ENCODE measurements at regions not wholly inside any gene's neighbourhood (a gene's known extent, or its start where the extent isn't known, plus 50 kb on each side); places are given as distances from the start of the nearest gene placed in this dataset.

DNA sequence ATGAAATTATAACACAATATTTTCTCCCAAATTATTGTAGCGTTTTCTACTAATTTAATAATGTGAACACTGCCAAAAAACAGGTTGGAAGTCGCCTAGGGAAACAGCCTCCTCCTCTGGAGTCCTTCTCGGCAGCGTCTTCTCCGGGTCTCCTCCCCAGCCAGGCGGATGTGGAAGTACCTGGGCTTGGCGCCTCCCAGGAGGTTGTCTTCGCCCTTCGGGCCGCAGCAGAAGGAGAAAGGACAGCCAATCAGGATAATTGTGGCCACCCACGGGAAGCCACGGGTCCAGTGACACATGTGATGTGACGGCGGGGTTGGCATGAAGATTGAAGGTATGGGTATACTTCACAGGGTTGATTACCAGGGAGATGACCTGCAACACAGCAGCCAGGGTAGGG, 491.2 kb downstream of the PYDC2 start:
- H3K4me1 ChIP-seq, result no peaks in the 10 kb centered on the region
- H3K36me3 ChIP-seq, result no peaks in the 10 kb centered on the region
- H3K27me3 ChIP-seq, result no peaks in the 10 kb centered on the region
- DNase-seq, result no peak
- in situ Hi-C loops (cut with MboI; ENCODE audit: low pct_ligation_motif_present in 1 of 4, low pct_unique_long_range_greater_than_20kb in 1 of 4, low sequenced_read_pairs in 3 of 4) (no loop called here), intact Hi-C loops (cut with DNase I; ENCODE audit: low total_unique reads) (loop anchor here (10.0 kb wide), 1 partner anchor 237 kb away; no protein-coding TSS in a partner anchor)
- H3K27ac ChIP-seq, result no peak overlapping the region
- 88 to 91% methylated on average over 10 to 14 of the region's 14 CpGs for WGBS, 2 donors (ENCODE audit: low coverage in 1 of 2)
- no peaks in the 10 kb centered on the region for H3K9me3 ChIP-seq
- TF ChIP-seq, protein P1, sequence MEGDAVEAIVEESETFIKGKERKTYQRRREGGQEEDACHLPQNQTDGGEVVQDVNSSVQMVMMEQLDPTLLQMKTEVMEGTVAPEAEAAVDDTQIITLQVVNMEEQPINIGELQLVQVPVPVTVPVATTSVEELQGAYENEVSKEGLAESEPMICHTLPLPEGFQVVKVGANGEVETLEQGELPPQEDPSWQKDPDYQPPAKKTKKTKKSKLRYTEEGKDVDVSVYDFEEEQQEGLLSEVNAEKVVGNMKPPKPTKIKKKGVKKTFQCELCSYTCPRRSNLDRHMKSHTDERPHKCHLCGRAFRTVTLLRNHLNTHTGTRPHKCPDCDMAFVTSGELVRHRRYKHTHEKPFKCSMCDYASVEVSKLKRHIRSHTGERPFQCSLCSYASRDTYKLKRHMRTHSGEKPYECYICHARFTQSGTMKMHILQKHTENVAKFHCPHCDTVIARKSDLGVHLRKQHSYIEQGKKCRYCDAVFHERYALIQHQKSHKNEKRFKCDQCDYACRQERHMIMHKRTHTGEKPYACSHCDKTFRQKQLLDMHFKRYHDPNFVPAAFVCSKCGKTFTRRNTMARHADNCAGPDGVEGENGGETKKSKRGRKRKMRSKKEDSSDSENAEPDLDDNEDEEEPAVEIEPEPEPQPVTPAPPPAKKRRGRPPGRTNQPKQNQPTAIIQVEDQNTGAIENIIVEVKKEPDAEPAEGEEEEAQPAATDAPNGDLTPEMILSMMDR (IDR thresholded peaks at IDR 0.05), result no peak
- TF ChIP-seq EP300 (IDR thresholded peaks at IDR 0.05; ENCODE audit: low read depth) (no peak), POLR2AphosphoS5 (IDR thresholded peaks at IDR 0.05) (no peak), POLR2A (IDR thresholded peaks at IDR 0.05) (no peak)
- no peak overlapping the region for H3K4me3 ChIP-seq

DNA sequence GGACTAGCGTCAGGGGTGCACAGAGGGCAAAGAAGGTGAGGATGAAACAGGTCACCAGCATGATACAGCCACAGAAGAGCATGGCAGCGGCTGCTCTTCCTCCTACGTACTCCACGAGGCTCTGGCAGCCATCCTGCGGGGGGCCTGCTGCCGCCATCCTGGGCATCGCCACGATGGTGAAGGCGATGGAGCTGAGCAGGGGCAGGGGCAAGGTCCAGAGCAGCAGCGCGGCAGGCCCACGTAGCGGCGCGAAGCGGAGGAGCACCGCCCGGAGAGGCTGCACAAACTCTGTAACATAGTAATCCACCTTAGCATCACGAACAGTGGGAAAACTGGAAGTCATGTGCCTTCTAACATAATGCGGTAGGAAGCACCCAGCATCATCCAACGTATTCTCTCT, 491.6 kb downstream of the PYDC2 start:
- WGBS, 2 donors (ENCODE audit: low coverage in 1 of 2), result 98% methylated on average over 17 of the region's 21 CpGs; no CpG with 5 or more reads in 1 of the 2 donors
- no peaks in the 10 kb centered on the region for H3K36me3 ChIP-seq
- no peaks in the 10 kb centered on the region for H3K9me3 ChIP-seq
- TF ChIP-seq POLR2AphosphoS5 (IDR thresholded peaks at IDR 0.05), result no peak
- TF ChIP-seq EP300 (IDR thresholded peaks at IDR 0.05; ENCODE audit: low read depth), result no peak
- TF ChIP-seq, protein P1 (IDR thresholded peaks at IDR 0.05), result no peak
- TF ChIP-seq POLR2A (IDR thresholded peaks at IDR 0.05), result no peak
- in situ Hi-C loops (cut with MboI; ENCODE audit: low pct_ligation_motif_present in 1 of 4, low pct_unique_long_range_greater_than_20kb in 1 of 4, low sequenced_read_pairs in 3 of 4) (no loop called here), intact Hi-C loops (cut with DNase I; ENCODE audit: low total_unique reads) (loop anchor here (10.0 kb wide), 1 partner anchor 238 kb away; no protein-coding TSS in a partner anchor)
- H3K27me3 ChIP-seq, result no peaks in the 10 kb centered on the region
- H3K27ac ChIP-seq, result no peak overlapping the region
- H3K4me3 ChIP-seq, result no peak overlapping the region
- no peak for DNase-seq
- no peaks in the 10 kb centered on the region for H3K4me1 ChIP-seq

DNA sequence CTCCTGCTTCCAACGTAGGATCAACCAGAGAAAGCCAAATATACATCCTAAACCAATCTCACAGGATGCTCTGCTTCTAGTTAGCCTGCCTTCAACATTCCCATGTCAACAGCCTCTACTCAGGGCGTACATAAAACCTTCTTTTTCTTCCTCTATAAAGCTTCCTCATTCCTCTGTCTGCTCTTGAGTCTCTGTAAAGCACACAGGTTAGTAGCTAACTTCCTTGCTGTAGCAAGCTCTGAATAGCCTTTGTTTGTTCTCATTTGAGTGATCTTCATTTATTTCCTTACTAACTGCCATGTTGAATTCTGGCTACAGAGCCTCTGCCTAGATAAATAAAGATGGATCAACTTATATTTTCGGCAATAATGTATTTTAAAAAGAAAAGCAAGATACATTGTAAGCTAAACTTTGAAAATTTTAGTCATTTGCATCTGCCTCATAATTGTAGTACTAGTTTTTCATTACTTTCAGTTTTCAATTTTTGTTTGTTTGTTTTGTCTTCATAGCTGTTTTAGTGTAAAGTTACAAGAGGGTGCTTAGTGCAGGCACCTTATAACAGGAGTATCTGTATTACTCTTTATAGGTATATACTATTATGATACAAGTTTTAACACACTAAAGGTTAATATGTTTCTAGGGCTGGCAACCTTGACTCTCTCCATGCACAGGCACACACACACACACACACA, 498.2 kb downstream of the PYDC2 start:
- WGBS, 2 donors (ENCODE audit: low coverage in 1 of 2), result 35 to 44% methylated on average over 2 to 3 of the region's 3 CpGs
- intact Hi-C loops (cut with DNase I; ENCODE audit: low total_unique reads), result loop anchor here (10.0 kb wide), 1 partner anchor 244 kb away; no protein-coding TSS in a partner anchor
- no peak for DNase-seq
- in situ Hi-C loops (cut with MboI; ENCODE audit: low pct_ligation_motif_present in 1 of 4, low pct_unique_long_range_greater_than_20kb in 1 of 4, low sequenced_read_pairs in 3 of 4), result no loop called here
- TF ChIP-seq POLR2A (IDR thresholded peaks at IDR 0.05), result no peak
- TF ChIP-seq EP300 (IDR thresholded peaks at IDR 0.05; ENCODE audit: low read depth), result no peak
- TF ChIP-seq POLR2AphosphoS5 (IDR thresholded peaks at IDR 0.05), result no peak
- TF ChIP-seq, protein P1 (IDR thresholded peaks at IDR 0.05), result no peak
- no peaks in the 10 kb centered on the region for H3K27me3 ChIP-seq
- no peak overlapping the region for H3K4me3 ChIP-seq
- no peaks in the 10 kb centered on the region for H3K4me1 ChIP-seq
- no peaks in the 10 kb centered on the region for H3K9me3 ChIP-seq
- H3K36me3 ChIP-seq, result no peaks in the 10 kb centered on the region
- no peak overlapping the region for H3K27ac ChIP-seq

DNA sequence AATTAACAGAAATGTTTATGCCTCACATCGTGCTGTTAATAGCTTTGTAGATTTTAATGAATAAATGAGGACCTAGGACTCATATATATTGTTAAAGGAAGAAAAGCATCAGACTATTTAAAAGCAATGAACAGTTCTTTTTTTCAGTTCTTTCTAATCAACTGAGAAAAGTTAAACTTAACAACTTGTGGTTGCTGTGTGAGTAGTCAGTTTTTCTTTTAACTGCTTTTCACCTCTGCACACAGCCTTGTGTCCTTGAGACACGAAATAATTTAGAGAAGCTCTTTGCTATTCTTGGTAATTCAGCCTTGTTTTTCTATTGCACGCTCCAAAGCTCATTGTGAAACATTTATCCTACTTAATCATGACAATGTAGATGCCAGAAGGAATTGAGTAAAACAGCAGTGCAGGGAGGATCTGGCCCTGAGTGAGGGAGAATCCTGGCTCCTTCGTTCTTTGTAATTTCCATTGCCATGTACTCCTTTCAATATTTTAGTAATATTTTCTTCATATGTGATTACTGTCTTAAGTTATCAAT, 499.0 kb downstream of the PYDC2 start:
- Histone ChIP-seq H3K4me3 (no peak overlapping the region), H3K27me3 (no peaks in the 10 kb centered on the region), H3K9me3 (no peaks in the 10 kb centered on the region), H3K4me1 (no peaks in the 10 kb centered on the region), H3K36me3 (no peaks in the 10 kb centered on the region), H3K27ac (no peak overlapping the region)
- no peak for TF ChIP-seq EP300 (IDR thresholded peaks at IDR 0.05; ENCODE audit: low read depth)
- TF ChIP-seq POLR2A (IDR thresholded peaks at IDR 0.05), result no peak
- TF ChIP-seq, protein P1 (IDR thresholded peaks at IDR 0.05), result no peak
- TF ChIP-seq POLR2AphosphoS5 (IDR thresholded peaks at IDR 0.05), result no peak
- in situ Hi-C loops (cut with MboI; ENCODE audit: low pct_ligation_motif_present in 1 of 4, low pct_unique_long_range_greater_than_20kb in 1 of 4, low sequenced_read_pairs in 3 of 4), result no loop called here
- intact Hi-C loops (cut with DNase I; ENCODE audit: low total_unique reads), result loop anchor here (10.0 kb wide), 1 partner anchor 245 kb away; no protein-coding TSS in a partner anchor
- WGBS, 2 donors (ENCODE audit: low coverage in 1 of 2), result 42 to 50% methylated on average over 4 of the region's 4 CpGs
- DNase-seq, result no peak

Measured in transverse colon (tissue), 4 donors.